ENCODE measurements at regions not wholly inside any gene's neighbourhood (a gene's known extent, or its start where the extent isn't known, plus 50 kb on each side); places are given as distances from the start of the nearest gene placed in this dataset.
"Not testable (repeated sequence)": the region's sequence is repeated elsewhere in the genome, so short reads cannot be mapped to it uniquely, and the experiment has no call there.

DNA sequence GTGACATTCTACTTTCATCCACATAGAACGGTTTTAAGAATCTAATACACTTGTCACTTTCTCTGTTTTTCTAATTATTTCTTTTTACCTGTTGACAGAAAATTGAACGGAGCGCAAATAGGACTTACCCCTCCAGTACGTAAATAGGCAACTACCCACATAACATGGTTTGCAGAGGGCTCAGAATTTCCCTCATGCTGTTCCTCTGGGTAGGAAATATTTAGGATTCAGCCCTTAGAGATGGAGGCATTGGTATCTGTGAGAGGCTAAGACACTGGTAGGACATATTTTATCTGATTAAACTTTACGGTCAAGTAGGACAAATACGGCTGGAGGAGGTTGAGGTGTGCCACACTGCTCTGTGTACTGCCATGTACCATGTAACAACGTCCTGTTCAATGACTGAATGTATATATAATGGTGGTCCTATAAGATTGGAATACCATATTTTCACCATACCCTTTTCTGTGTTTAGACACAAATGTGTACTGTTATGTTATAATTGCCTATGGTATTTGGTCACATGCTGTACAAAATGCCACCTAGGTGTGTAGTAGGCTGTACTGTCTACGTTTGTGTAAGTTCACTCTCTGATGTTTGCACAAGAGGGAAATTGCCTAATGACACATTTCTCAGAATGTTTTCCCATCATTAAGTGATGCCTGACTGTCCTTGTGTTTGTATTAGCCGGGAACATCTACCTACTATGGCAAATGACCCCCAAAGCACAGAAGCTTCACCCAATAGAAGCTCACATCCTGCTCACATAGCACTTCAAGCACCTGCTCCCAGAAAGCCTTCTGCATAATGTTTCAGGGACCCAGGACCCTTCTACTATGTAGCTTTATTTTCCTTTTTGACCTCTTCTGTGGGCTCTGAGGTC, 429.4 kb upstream of the AKR1E2 start:
- TF ChIP-seq CTCF (IDR thresholded peaks at IDR 0.05; ENCODE audit: low read depth, low read length), result no peak
- no peak for DNase-seq (ENCODE audit: extremely low read depth, low read depth)

DNA sequence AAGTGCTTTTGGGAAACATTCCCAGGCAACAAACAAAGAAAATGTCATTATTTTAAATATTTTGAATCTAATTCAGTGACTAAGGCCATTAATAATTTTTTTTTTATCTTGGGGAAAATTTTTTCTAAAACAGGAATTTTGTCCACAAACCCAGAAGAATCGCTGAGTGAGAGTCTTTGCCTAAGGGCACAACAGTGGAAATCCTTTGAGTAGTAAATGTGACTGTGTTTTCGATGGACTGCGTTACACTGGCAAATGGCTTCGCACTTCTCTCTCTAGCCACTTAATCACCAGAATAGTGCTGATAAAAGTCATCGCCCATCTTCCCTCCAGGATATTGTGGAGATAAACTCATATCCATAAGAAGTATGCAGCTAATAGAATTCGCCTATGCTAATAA, 430.3 kb upstream of the AKR1E2 start:
- DNase-seq (ENCODE audit: extremely low read depth, low read depth), result no peak
- TF ChIP-seq CTCF (IDR thresholded peaks at IDR 0.05; ENCODE audit: low read depth, low read length), result no peak

DNA sequence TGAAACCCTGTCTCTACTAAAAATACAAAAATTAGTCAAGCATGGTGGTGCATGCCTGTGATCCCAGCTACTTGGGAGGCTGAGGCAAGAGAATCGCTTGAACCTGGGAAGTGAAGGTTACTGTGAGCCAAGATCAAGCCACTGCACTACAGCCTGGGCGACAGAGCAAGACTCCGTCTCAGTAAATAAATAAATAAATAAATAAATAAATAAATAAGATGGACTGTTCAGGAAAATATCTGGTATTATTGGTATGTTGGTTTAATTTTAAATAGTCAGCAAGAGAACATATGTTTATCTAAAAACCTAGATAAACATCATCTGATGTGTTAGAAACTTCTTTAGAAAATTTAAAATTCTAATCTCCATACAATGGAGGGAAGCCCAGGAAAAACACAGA, 431.6 kb upstream of the AKR1E2 start:
- DNase-seq (ENCODE audit: extremely low read depth, low read depth), result not testable (repeated sequence)

DNA sequence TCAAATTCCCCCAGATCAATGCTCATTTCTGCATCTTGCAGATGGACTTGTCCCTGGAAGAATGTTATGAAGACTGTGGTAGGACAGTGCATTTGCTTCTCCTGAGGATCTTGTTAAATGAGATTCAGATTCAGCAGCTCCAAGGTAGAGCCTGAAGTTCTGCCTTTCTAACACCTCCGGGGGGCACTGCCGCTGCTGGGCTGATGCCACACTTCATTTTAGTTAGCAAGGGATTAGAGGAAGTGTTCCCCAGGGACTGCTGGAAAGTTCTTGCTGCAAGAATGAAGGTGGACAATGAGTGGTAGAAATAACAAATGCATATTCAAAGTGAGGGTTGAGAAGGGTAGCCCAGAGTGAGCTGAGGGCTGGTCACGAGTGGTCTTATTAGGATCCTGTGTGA, 434.3 kb upstream of the AKR1E2 start:
- DNase-seq (ENCODE audit: extremely low read depth, low read depth), result no peak
- TF ChIP-seq CTCF (IDR thresholded peaks at IDR 0.05; ENCODE audit: low read depth, low read length), result no peak

GRCh38 chr10:4390219-4390618, 435.8 kb upstream of the AKR1E2 start:
- DNase-seq (ENCODE audit: extremely low read depth, low read depth), result no peak
- TF ChIP-seq CTCF (IDR thresholded peaks at IDR 0.05; ENCODE audit: low read depth, low read length), result no peak

DNA sequence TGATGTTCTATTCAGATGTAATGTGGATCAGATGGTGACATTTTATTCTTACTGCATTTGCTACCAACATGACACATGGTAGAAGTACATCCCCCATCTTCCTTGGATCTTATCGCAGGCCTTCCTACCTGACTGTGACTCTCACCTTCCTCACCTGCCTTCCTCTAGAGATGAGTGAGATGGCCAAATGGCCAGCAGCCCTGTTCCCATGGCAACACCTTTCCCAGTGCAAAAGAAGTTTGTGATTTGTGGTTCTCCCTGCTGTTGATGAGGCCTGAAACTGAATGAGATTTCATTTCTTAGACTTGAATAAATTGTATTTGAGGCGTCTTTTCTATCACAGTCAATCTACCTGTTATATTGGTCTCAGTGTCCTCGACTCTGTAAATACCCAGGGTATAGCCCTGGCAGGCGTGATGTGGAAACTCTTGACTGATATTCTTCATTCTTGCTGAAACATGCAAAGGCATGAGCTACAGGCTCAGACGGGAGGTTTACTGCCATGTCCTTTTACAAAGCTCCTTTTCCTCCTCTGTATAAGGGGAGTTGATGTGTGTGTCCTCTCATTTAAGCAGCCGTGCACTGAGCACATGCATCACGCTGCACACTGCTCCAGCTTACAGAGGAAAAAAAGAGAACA, 440.7 kb upstream of the AKR1E2 start:
- DNase-seq (ENCODE audit: extremely low read depth, low read depth), result no peak
- TF ChIP-seq CTCF (IDR thresholded peaks at IDR 0.05; ENCODE audit: low read depth, low read length), result no peak

DNA sequence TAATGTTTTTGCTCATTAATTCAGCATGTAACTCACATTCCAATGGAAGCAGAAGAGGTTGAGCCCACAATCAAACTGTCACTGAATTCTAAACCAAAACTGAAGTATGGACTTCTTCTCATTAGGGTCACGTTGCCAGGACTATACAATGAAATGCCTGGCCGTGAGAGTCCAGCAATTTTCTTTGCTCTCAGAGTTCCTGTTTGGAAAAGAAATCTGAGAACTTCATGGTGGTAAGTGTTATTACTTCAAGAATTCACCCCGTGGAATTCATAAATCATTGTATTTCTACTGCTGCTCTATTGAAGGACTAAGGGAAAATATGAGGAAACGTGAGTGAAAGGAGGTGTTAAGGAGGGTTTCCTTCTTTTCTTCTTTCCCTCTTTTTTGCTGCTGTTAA, 441.8 kb upstream of the AKR1E2 start:
- no peak for DNase-seq (ENCODE audit: extremely low read depth, low read depth)
- no peak for TF ChIP-seq CTCF (IDR thresholded peaks at IDR 0.05; ENCODE audit: low read depth, low read length)

All from AG09319 (cell line).